ENCODE measurements at regions not wholly inside any gene's neighbourhood (a gene's known extent, or its start where the extent isn't known, plus 50 kb on each side); places are given as distances from the start of the nearest gene placed in this dataset.

- Histone ChIP-seq H3K4me1 (ENCODE audit: insufficient read depth, low read length, poor library complexity, severe bottlenecking) (no peaks in the 10 kb centered on the region), H3K36me3 (ENCODE audit: insufficient read depth, low read length) (no peaks in the 10 kb centered on the region), H3K9me3 (ENCODE audit: low read length) (no peaks in the 10 kb centered on the region), H4K20me1 (ENCODE audit: insufficient read depth, low read length) (no peaks in the 10 kb centered on the region), H3K27ac (ENCODE audit: low read depth, low read length, poor library complexity, severe bottlenecking) (no peak overlapping the region), H3K4me3 (ENCODE audit: low read depth, low read length, poor library complexity, severe bottlenecking) (no peak overlapping the region), H3K79me2 (ENCODE audit: insufficient read depth, low read depth, low read length) (no peaks in the 10 kb centered on the region), H2AFZ (ENCODE audit: low read length) (no peak overlapping the region), H3K9me2 (ENCODE audit: insufficient read depth, low read length) (no peaks in the 10 kb centered on the region), H3K4me2 (ENCODE audit: low read length) (no peak overlapping the region)
- intact Hi-C loops (cut with micrococcal nuclease; ENCODE audit: unreplicated experiment), result no loop called here
- no peak for DNase-seq (ENCODE audit: low spot score)
- CTCF ChIA-PET (ENCODE audit: unreplicated experiment), result no interaction called here
- no TSS peak for BruUV-seq (replicated peaks)
- POLR2A ChIA-PET, result interaction anchor here (0.6 to 0.7 kb wide), 2 partner anchors 32 to 997 kb away, joined by 3 to 5 read pairs; no protein-coding TSS in a partner anchor
- TF ChIP-seq EZH2phosphoT487 (IDR thresholded peaks at IDR 0.05; ENCODE audit: borderline replicate concordance, low read depth, low read length), result no peak
- TF ChIP-seq, protein P1, sequence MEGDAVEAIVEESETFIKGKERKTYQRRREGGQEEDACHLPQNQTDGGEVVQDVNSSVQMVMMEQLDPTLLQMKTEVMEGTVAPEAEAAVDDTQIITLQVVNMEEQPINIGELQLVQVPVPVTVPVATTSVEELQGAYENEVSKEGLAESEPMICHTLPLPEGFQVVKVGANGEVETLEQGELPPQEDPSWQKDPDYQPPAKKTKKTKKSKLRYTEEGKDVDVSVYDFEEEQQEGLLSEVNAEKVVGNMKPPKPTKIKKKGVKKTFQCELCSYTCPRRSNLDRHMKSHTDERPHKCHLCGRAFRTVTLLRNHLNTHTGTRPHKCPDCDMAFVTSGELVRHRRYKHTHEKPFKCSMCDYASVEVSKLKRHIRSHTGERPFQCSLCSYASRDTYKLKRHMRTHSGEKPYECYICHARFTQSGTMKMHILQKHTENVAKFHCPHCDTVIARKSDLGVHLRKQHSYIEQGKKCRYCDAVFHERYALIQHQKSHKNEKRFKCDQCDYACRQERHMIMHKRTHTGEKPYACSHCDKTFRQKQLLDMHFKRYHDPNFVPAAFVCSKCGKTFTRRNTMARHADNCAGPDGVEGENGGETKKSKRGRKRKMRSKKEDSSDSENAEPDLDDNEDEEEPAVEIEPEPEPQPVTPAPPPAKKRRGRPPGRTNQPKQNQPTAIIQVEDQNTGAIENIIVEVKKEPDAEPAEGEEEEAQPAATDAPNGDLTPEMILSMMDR (conservative IDR thresholded peaks at IDR 0.05; ENCODE audit: low read length), result no peak
Measured at GRCh38 chr11:127114035-127114434, 113.5 kb upstream of the KIRREL3 start.

DNA sequence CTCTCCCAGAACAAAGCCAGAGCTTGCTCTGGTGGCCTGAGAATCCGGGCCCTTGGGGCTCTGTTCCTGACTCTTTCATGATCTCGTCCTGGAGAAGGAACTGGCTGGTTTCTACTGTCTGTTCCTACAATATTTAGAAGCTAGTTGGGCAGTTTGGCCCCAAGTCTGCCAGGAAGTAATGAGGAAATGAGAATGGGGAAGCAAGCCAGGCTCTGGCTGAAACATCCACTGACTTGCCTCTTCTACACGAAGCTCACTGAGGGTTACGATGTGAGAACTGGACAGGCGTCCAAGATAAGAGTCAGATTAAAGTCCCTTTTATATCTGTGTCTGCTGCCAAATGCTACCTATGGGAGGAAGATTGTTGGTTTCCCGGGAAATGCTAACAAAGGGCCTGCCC, 110.0 kb upstream of the KIRREL3 start:
- no peaks in the 10 kb centered on the region for H4K20me1 ChIP-seq (ENCODE audit: insufficient read depth, low read length)
- CTCF ChIA-PET (ENCODE audit: unreplicated experiment), result no interaction called here
- H3K36me3 ChIP-seq (ENCODE audit: insufficient read depth, low read length), result no peaks in the 10 kb centered on the region
- BruUV-seq (replicated peaks), result no TSS peak
- no peak overlapping the region for H3K27ac ChIP-seq (ENCODE audit: low read depth, low read length, poor library complexity, severe bottlenecking)
- POLR2A ChIA-PET, result no interaction called here
- no peaks in the 10 kb centered on the region for H3K4me1 ChIP-seq (ENCODE audit: insufficient read depth, low read length, poor library complexity, severe bottlenecking)
- no peak overlapping the region for H2AFZ ChIP-seq (ENCODE audit: low read length)
- TF ChIP-seq, protein P1 (conservative IDR thresholded peaks at IDR 0.05; ENCODE audit: low read length), result no peak
- TF ChIP-seq EZH2phosphoT487 (IDR thresholded peaks at IDR 0.05; ENCODE audit: borderline replicate concordance, low read depth, low read length), result no peak
- H3K4me3 ChIP-seq (ENCODE audit: low read depth, low read length, poor library complexity, severe bottlenecking), result no peak overlapping the region
- no peaks in the 10 kb centered on the region for H3K9me2 ChIP-seq (ENCODE audit: insufficient read depth, low read length)
- intact Hi-C loops (cut with micrococcal nuclease; ENCODE audit: unreplicated experiment), result no loop called here
- no peak overlapping the region for H3K4me2 ChIP-seq (ENCODE audit: low read length)
- no peaks in the 10 kb centered on the region for H3K9me3 ChIP-seq (ENCODE audit: low read length)
- no peaks in the 10 kb centered on the region for H3K79me2 ChIP-seq (ENCODE audit: insufficient read depth, low read depth, low read length)
- DNase-seq (ENCODE audit: low spot score), result no peak

- H3K79me2 ChIP-seq (ENCODE audit: insufficient read depth, low read depth, low read length), result no peaks in the 10 kb centered on the region
- TF ChIP-seq EZH2phosphoT487 (IDR thresholded peaks at IDR 0.05; ENCODE audit: borderline replicate concordance, low read depth, low read length), result no peak
- TF ChIP-seq, protein P1 (conservative IDR thresholded peaks at IDR 0.05; ENCODE audit: low read length), result no peak
- intact Hi-C loops (cut with micrococcal nuclease; ENCODE audit: unreplicated experiment), result no loop called here
- no peak overlapping the region for H3K27ac ChIP-seq (ENCODE audit: low read depth, low read length, poor library complexity, severe bottlenecking)
- H4K20me1 ChIP-seq (ENCODE audit: insufficient read depth, low read length), result no peaks in the 10 kb centered on the region
- no TSS peak for BruUV-seq (replicated peaks)
- ChIA-PET CTCF (ENCODE audit: unreplicated experiment) (no interaction called here), POLR2A (interaction anchor here (0.7 kb wide), 1 partner anchor 579 kb away, joined by 4 read pairs; no protein-coding TSS in a partner anchor)
- H2AFZ ChIP-seq (ENCODE audit: low read length), result no peak overlapping the region
- no peak overlapping the region for H3K4me3 ChIP-seq (ENCODE audit: low read depth, low read length, poor library complexity, severe bottlenecking)
- DNase-seq (ENCODE audit: low spot score), result no peak
- no peaks in the 10 kb centered on the region for H3K9me2 ChIP-seq (ENCODE audit: insufficient read depth, low read length)
- H3K36me3 ChIP-seq (ENCODE audit: insufficient read depth, low read length), result no peaks in the 10 kb centered on the region
- H3K4me2 ChIP-seq (ENCODE audit: low read length), result no peak overlapping the region
- no peaks in the 10 kb centered on the region for H3K4me1 ChIP-seq (ENCODE audit: insufficient read depth, low read length, poor library complexity, severe bottlenecking)
- H3K9me3 ChIP-seq (ENCODE audit: low read length), result no peaks in the 10 kb centered on the region
Measured at GRCh38 chr11:127109796-127110480, 109.4 kb upstream of the KIRREL3 start.
